Fibroblast of mammary gland (primary cell): ENCODE measurements at regions not wholly inside any gene's neighbourhood (a gene's known extent, or its start where the extent isn't known, plus 50 kb on each side); places are given as distances from the start of the nearest gene placed in this dataset.
"Not testable (repeated sequence)": the region's sequence is repeated elsewhere in the genome, so short reads cannot be mapped to it uniquely, and the experiment has no call there.

Experiments
- DNase-seq: peaks from one replicate; pipeline ENCODE4 v3.0.0-alpha.2; 2010; ENCODE audit warnings: low read depth
- H3K4me3 ChIP-seq: 2 replicates; pipeline ENCODE4 v1.5.1; 2011; ENCODE audit warnings: low read depth, mild to moderate bottlenecking, low read length, moderate library complexity; ENCODE audit not compliant: control insufficient read depth
- CTCF ChIP-seq: conservative IDR thresholded peaks from 2 replicates; pipeline ENCODE4 v1.5.1; 2011; ENCODE audit warnings: low read depth, low read length, inconsistent platforms; ENCODE audit not compliant: control insufficient read depth, insufficient read depth

GRCh38 chr10:125407000-125407502 is 246.7 kb upstream of the CTBP2 start:
- no peak for TF ChIP-seq CTCF
- DNase-seq = peak; percentile 72
- no peak overlapping the region for H3K4me3 ChIP-seq

- not testable (repeated sequence) for DNase-seq, H3K4me3 ChIP-seq
These were observed 244.5 kb upstream of the CTBP2 start for GRCh38 chr10:125404902-125405301.

- H3K4me3 ChIP-seq = no peak overlapping the region
- no peak for TF ChIP-seq CTCF
- no peak for DNase-seq
These were observed 241.1 kb upstream of the CTBP2 start for GRCh38 chr10:125401462-125401861.

GRCh38 chr10:125399289-125399688 is 238.9 kb upstream of the CTBP2 start:
- H3K4me3 ChIP-seq = no peak overlapping the region
- DNase-seq = no peak
- TF ChIP-seq CTCF = no peak

GRCh38 chr10:125398270-125398669 is 237.9 kb upstream of the CTBP2 start:
- DNase-seq = no peak

GRCh38 chr10:125397608-125398007 is 237.2 kb upstream of the CTBP2 start:
- no peak for TF ChIP-seq CTCF
- no peak overlapping the region for H3K4me3 ChIP-seq
- peak; percentile 44 for DNase-seq

More at GRCh38 chr10:125398270-125398669, 237.9 kb upstream of the CTBP2 start:
- H3K4me3 ChIP-seq = no peak overlapping the region
- no peak for TF ChIP-seq CTCF

- peak; percentile 88 for DNase-seq
- H3K4me3 ChIP-seq = no peak overlapping the region
- no peak for TF ChIP-seq CTCF
These were observed 236.3 kb upstream of the CTBP2 start for GRCh38 chr10:125396676-125397075.
